Stomach (tissue), 4 donors: ENCODE measurements at regions not wholly inside any gene's neighbourhood (a gene's known extent, or its start where the extent isn't known, plus 50 kb on each side); places are given as distances from the start of the nearest gene placed in this dataset.

Experiments
- CTCF ChIP-seq, 7 experiments: fragments of 450-650 bp in 4 of 7; fragments of 200-600 bp in 3 of 7; sonication (generic) in 3 of 7; IDR thresholded peaks; one replicate each; pipeline ENCODE4 v1.5.1; 2016 to 2019; ENCODE audit warnings: antibody characterized with exemption in 7 of 7, control low read depth in 2 of 7, mild to moderate bottlenecking in 1 of 7
- EP300 ChIP-seq: sonication (generic); formaldehyde crosslinking; IDR thresholded peaks from one replicate; pipeline ENCODE4 v1.6.1; 2017; ENCODE audit warnings: antibody characterized with exemption
- POLR2A ChIP-seq, 4 donors: fragments of 450-650 bp; IDR thresholded peaks; one replicate each; pipeline ENCODE4 v1.6.1; 2016; ENCODE audit warnings: antibody characterized with exemption in 4 of 4, control low read depth in 2 of 4, mild to moderate bottlenecking in 1 of 4, moderate library complexity in 1 of 4
- POLR2AphosphoS5 ChIP-seq, 3 donors: sonication (generic); formaldehyde crosslinking; IDR thresholded peaks; one replicate each; pipeline ENCODE4 v1.6.1; 2016; ENCODE audit warnings: antibody characterized with exemption in 3 of 3

- TF ChIP-seq CTCF (IDR thresholded peaks at IDR 0.05) (no peak), POLR2A (IDR thresholded peaks at IDR 0.05) (no peak), EP300 (no peak), POLR2AphosphoS5 (IDR thresholded peaks at IDR 0.05) (no peak)
Measured at GRCh38 chr2:134079373-134079772, 174.5 kb upstream of the MGAT5 start.
